Fibroblast of skin of right quadriceps (primary cell): ENCODE measurements at regions not wholly inside any gene's neighbourhood (a gene's known extent, or its start where the extent isn't known, plus 50 kb on each side); places are given as distances from the start of the nearest gene placed in this dataset.
"Not testable (repeated sequence)": the region's sequence is repeated elsewhere in the genome, so short reads cannot be mapped to it uniquely, and the experiment has no call there.

Experiments
- DNase-seq: peaks from one replicate; pipeline ENCODE4 v3.0.0-alpha.2; 2013

- no peak for DNase-seq
Observed at GRCh38 chr9:24071091-24071490, 245.1 kb upstream of the ELAVL2 start.

DNA sequence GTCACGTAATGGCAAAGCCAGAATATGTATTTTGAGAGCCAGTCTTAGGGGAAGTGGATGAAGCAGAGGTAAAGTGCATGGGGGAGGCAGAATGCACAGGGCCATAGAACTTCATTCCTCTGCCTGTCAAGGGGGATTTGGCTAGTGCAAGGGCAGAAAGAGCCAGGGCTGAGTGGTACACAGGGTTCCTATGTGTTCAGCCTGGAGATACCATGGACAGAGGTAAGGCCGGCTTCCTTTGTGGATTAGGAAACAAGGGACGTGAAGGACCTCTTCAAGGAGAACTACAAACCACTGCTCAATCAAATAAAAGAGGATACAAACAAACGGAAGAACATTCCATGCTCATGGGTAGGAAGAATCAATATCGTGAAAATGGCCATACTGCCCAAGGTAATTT is 241.1 kb upstream of the ELAVL2 start:
- DNase-seq, result not testable (repeated sequence)

DNA sequence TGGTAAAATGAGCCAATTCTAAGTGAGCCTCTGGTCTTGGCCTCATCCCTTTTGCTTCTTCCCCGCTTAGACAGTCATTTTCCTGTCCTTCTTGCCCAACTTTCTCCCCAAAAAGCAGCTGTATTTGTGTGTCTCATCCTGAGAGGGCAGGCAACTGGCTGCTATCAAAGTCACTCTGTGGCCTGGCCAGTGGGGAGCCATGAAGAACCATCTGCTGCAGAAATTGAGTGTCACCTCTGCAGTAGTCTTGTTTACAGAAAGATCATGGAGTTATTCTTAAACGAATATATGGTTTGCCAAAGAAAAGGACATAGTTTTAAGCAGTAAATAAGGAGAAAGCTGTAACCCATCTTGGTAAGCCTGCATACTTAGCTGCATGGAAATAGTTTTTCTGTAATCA is 233.6 kb upstream of the ELAVL2 start:
- no peak for DNase-seq

- DNase-seq, result no peak
Observed at GRCh38 chr9:24051587-24051986, 225.5 kb upstream of the ELAVL2 start.

- DNase-seq, result not testable (repeated sequence)
Observed at GRCh38 chr9:24050239-24050638, 224.2 kb upstream of the ELAVL2 start.

DNA sequence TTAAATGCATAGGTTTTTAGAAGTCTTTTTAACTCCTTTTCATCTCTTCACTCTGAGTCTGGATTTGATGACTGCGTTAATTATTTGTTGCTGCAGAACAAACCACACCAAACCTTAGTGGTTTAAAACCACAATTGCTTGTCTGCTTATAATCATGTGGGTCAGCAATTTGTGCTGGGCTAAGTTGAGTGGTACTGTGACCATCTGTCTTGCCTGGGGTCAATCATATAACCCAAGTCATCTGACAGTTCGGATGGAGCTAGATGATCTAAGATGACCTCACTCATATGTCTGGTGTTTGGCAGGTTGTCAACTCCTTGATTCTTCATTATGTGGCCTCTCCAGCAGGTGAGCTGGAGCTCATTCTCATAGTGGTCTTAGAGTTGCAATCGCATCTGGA is 219.1 kb upstream of the ELAVL2 start:
- no peak for DNase-seq

- no peak for DNase-seq
Observed at GRCh38 chr9:24044576-24044975, 218.5 kb upstream of the ELAVL2 start.

DNA sequence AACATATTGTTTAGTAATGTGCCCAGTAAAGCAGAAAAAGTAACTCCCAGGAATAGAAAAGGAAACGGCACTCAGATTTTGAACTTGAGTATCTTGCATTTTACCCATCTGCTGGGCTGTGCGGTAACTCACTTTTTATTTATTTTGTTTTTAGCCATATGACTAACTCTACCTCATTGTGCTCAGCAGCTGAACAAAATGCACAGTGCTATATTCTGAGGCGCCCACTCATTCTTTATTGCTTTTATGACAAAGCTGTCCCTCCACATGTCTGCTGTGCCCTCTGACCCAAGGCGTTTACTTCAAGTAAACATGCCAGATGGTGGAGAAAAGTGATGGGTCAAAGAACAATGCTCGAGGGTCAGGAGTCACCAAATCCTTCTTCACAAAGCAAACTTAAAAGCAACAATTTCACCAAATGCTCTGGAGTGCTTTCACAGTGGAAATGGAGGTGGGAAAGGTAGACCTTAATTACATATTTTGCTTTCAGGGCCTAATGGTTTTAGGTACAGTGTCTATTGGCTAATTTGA is 215.2 kb upstream of the ELAVL2 start:
- no peak for DNase-seq

DNA sequence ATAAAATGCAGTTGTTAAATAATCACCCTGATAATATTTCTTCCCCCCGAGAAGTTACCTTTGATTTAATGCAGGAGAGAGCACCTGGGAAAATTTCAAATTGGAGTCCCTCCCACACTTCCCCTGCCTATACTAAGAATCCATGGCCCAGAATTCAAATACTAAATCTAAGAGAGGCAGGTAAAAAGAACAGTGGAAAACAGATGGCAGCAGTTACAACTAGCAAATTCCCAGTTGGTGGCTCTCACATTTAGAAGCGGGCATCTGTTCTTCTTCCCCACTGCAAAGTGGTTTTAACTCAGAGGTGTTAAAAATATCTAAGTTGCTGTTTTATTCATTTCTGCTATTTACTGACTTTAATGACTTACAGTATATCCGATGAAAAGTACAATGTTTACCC is 210.4 kb upstream of the ELAVL2 start:
- DNase-seq, result no peak

DNA sequence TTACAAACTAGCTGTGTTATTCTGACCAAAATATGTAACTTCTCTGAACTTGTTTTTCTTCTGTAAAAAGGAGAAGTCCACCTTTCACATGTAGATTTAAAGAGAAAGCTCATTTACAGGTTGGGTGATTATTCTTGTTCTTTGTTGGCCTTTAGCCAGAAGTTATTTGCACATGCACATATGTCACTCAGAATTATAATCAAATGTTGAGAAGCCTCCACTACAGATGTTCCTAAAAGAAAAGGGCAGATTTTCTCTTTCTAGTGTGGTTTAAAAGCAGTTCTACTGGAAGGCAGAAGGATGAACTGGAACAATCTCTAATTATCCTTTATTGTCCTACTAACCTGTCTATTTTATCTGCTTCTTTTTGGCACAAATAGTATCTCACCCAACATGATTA is 209.8 kb upstream of the ELAVL2 start:
- no peak for DNase-seq

DNA sequence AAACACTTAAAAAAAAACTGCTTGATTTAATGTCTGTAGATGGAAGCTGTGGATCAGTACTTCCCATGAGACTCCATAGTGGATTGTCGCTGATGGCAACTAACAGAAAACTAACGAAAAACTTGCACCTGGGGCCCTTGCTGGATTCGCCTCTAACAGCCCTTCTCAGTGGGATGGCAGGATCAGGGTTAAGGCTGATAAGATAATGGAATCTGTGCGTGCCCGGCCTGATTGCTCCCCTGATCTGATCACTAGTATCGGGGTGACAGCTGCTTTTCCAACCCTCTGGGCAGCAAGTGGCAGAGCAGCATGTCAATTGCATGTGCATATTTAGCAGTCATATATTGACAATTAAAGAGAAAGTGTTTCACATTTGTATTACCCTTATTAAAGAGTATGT is 185.8 kb upstream of the ELAVL2 start:
- no peak for DNase-seq

DNA sequence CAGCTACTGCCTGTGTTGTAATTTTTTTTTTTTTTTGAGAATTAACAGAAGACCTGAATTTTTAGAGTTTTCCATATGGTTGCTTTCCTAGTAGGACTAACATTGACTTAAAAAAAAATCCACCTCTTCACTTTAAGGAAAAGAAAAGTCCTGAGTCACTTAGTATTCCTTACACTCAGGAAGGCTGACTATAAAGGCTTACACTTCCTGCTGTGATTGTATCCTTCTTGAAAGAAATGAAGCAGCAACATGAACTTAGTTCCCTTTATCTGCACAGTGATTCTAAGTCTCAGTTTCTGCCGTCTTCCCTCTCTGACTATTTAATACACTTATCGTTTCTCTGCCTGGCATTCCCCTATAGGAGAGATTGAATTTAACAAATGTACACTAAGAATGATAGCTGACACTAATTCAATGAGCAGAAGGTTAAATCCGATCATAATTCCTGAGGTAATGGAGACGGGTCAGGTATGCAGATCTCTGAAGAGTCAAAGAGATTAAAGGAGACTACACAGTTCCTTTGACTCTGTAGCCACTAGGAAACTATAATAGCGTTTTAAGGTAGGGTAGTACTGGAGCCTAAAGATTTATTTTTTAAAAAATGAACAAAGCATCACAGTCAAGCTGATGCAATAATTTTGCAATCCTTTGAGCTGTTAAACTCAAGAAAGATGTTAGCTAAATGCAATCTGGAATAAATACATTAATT is 185.1 kb upstream of the ELAVL2 start:
- no peak for DNase-seq

DNA sequence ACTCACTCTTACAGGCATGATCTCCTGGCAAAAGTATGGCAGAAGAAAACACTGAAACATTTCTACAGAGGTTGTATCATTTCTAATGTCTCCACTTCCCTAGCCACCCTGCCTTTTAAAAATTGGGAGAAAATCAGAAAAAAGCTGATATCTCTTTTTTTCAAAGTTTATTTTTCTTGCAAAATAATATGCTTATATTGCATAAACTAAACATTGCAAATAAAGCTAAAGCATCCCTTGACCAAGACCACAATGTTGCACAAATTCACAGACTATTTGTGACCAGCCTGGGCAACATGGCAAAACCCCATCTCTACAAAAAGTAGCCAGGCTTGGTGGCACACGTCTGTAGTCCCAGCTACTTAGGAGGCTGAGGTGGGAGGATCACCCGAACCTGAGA is 183.3 kb upstream of the ELAVL2 start:
- no peak for DNase-seq

DNA sequence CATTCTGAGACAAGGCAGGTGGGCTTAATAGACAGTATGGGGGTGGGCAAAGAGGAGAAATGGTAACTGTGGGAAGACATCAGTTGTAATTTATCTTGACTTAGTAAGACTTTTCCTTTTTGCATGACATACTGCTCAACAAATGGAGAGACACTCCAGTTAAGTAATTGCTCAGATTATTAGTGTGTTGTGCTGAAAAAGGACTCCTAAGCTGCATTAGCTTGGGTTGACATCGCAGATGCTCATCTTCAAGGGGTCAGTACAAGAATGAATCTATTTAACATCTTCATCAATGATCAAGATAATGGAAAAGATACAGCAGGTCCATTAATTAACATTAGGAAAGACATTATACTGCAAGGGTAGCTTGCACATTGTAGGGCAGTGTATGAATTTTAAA is 181.1 kb upstream of the ELAVL2 start:
- DNase-seq, result no peak

GRCh38 chr9:23991874-23992273 is 165.8 kb upstream of the ELAVL2 start:
- not testable (repeated sequence) for DNase-seq

GRCh38 chr9:23979491-23979890 is 153.5 kb upstream of the ELAVL2 start:
- no peak for DNase-seq

DNA sequence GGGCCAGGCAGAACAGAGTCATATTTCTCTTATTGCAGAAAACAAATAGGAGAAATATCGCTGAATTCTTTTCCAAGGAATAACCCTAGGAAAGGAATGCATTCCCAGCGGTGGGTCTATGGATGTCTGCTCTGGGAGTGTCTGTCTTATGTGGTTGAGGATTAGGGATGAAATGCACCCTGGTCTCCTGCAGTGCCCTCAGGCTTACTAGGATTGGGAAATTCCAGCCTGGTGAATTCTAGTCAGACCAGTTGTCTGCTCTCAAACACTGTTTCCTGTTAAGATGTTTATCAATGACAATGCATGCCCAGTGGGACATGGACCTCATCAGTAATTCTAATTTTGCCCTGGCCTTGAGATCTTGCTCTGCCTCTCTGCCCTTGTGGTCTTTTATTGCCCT is 136.1 kb upstream of the ELAVL2 start:
- no peak for DNase-seq

DNA sequence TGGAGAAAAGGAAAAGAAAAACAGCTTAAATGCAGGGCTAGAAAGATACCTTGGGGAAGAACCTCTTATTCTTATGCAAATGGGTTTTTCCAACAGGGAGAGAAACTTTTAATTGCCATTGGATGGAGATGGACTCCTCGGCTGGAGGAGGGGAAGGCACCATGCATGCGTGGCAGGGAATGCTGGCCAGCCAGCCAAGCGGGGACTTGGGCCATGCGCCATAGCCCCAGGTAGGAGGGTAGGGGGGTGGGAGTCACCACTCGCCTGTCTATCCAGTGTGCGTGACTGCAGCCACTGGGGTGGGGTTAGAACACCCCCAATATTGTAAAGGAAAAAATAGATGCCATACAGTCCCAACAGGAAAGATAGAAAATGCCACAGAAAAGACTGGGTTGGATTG is 119.9 kb upstream of the ELAVL2 start:
- DNase-seq, result no peak

DNA sequence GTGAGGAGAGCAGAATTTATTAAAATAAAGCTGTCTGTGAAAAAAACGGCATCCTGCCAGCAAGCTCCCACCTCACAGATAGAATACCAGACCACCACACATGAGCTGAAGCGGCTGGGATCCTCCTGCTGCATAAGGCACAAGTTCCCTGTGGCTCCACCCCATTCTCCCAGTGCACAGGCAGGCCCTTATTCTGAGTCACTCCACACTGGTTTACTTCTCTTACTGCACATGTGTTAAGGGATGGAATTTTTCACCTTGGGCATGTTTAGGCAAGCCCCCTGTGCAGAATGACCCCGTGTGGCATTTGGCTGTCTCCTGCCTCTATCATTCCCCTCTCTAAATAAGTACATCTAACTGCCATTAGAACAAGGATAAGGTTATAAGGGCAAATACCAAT is 115.0 kb upstream of the ELAVL2 start:
- no peak for DNase-seq

DNA sequence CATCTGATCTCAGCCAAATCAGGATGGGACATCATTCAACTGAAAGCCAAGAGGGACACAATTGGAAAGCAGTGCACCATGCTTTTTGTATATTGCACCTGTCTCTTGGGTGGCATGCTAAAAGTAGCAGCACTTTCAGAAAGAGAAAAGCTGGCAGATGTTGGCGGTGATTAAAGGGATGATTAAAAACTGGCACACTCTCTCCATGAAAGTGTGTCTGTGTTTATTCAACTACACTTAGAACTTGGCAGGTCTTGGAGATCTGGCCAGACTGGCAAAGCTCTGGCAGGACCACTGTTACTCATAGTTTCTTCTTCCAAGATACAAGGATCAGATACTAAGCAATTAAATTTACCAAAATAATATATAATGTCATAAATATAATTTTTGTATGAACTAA is 112.9 kb upstream of the ELAVL2 start:
- no peak for DNase-seq

GRCh38 chr9:23934291-23934906 is 108.4 kb upstream of the ELAVL2 start:
- DNase-seq, result no peak

DNA sequence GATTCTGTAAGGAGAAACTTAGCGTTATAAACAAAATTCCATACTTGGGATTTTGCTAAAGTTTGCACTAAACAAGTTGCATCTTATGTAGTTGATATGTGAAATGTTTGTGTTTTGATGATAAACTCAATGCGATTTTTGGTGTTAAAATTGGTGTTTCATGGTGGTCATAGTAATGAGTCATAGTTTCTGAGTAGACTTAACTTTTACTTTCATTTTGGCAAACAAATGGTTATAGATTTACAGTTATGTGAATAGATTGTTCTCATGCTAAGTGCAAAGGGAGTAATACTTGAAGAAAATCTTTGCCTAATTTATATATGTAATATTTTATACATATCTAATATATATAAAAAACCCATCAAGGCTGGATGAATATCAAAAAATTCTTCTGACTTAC is 107.3 kb upstream of the ELAVL2 start:
- no peak for DNase-seq

DNA sequence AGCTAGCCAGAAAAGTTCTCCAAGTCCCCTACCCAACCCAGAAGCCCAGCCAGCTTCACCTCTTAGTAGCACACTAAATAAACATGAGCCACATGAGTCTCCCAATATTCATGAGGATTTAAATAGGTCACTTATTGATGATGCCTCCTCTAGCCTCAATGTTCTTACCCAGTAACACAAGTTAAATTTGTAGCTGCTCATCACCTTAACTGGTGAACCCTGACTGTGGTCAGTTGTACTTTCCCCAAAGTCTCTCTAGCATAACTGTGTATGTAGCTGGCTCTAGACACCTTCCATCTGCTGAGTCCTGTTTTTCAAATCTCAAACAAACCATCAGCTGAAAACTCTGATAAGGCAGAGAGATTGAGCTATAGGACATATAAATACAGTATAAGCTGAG is 100.3 kb upstream of the ELAVL2 start:
- no peak for DNase-seq

- no peak for DNase-seq
Observed at GRCh38 chr9:23914431-23915003, 88.5 kb upstream of the ELAVL2 start.

DNA sequence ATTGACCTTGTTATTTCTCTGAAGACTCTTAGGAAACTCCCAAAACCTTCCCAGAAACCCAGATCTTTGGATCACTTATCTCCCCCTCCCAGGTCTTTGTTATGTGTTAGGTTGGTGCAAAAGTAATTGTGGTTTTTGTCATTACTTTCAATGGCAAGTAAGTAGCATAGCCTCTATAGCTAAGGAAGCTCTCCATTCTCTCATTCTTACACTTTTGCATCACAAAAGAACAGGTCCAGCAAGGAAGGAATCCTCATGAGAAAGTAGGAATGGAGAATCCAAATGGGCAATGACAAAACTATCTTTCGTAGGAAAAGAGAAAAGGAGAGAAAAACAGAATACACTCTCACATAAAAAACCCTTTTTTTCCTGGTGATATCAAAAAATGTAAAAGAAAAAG is 81.3 kb upstream of the ELAVL2 start:
- DNase-seq, result no peak
